ENCODE measurements at regions not wholly inside any gene's neighbourhood (a gene's known extent, or its start where the extent isn't known, plus 50 kb on each side); places are given as distances from the start of the nearest gene placed in this dataset.

GRCh38 chr20:52775786-52776185 is 196.4 kb upstream of the TSHZ2 start:
- H3K4me3 ChIP-seq (ENCODE audit: low read depth, low read length) = no peak overlapping the region
- TF ChIP-seq CTCF (IDR thresholded peaks at IDR 0.05; ENCODE audit: borderline replicate concordance, insufficient read depth, low read depth, low read length) = no peak

- TF ChIP-seq CTCF (IDR thresholded peaks at IDR 0.05; ENCODE audit: borderline replicate concordance, insufficient read depth, low read depth, low read length) = no peak
- H3K4me3 ChIP-seq (ENCODE audit: low read depth, low read length) = no peak overlapping the region
Observed at GRCh38 chr20:52768694-52769093, 203.5 kb upstream of the TSHZ2 start.

GRCh38 chr20:52766645-52767435 is 205.3 kb upstream of the TSHZ2 start:
- H3K4me3 ChIP-seq (ENCODE audit: low read depth, low read length) = no peak overlapping the region
- TF ChIP-seq CTCF (IDR thresholded peaks at IDR 0.05; ENCODE audit: borderline replicate concordance, insufficient read depth, low read depth, low read length) = no peak

GRCh38 chr20:52763321-52763853 is 208.8 kb upstream of the TSHZ2 start:
- no peak for TF ChIP-seq CTCF (IDR thresholded peaks at IDR 0.05; ENCODE audit: borderline replicate concordance, insufficient read depth, low read depth, low read length)
- H3K4me3 ChIP-seq (ENCODE audit: low read depth, low read length) = no peak overlapping the region

GRCh38 chr20:52761867-52762266 is 210.3 kb upstream of the TSHZ2 start:
- H3K4me3 ChIP-seq (ENCODE audit: low read depth, low read length) = no peak overlapping the region
- TF ChIP-seq CTCF (IDR thresholded peaks at IDR 0.05; ENCODE audit: borderline replicate concordance, insufficient read depth, low read depth, low read length) = no peak

GRCh38 chr20:52760791-52761190 is 211.4 kb upstream of the TSHZ2 start:
- H3K4me3 ChIP-seq (ENCODE audit: low read depth, low read length) = no peak overlapping the region
- TF ChIP-seq CTCF (IDR thresholded peaks at IDR 0.05; ENCODE audit: borderline replicate concordance, insufficient read depth, low read depth, low read length) = no peak

GRCh38 chr20:52757411-52757810 is 214.7 kb upstream of the TSHZ2 start:
- no peak overlapping the region for H3K4me3 ChIP-seq (ENCODE audit: low read depth, low read length)
- no peak for TF ChIP-seq CTCF (IDR thresholded peaks at IDR 0.05; ENCODE audit: borderline replicate concordance, insufficient read depth, low read depth, low read length)

Data from GM12875 (cell line).